RWPE2 (cell line): ENCODE measurements at regions not wholly inside any gene's neighbourhood (a gene's known extent, or its start where the extent isn't known, plus 50 kb on each side); places are given as distances from the start of the nearest gene placed in this dataset.
A peak's percentile ranks its signal among the peaks of the same experiment; 100 is the strongest.

Source experiments
- ATAC-seq: fragments of 200-7000 bp; cut with Tn5 transposase; 3 replicates; pipeline ENCODE4 v1.9.1; 2021; ENCODE audit warnings: low read depth
- DNase-seq: peaks from one replicate; pipeline ENCODE4 v3.0.0-alpha.2; 2020; ENCODE audit warnings: low spot score
- H3K27ac ChIP-seq: fragments of 450-650 bp; 2 replicates; pipeline ENCODE4 v1.5.1; 2017; ENCODE audit warnings: mild to moderate bottlenecking; ENCODE audit not compliant: poor library complexity, severe bottlenecking
- H3K27me3 ChIP-seq: fragments of 250-450 bp; sonication (Bioruptor Pico); 2 replicates; pipeline ENCODE4 v1.5.1; 2021; ENCODE audit warnings: mild to moderate bottlenecking, moderate library complexity; ENCODE audit not compliant: insufficient read depth, poor library complexity, severe bottlenecking
- H3K36me3 ChIP-seq: fragments of 250-450 bp; sonication (Bioruptor Pico); 2 replicates; pipeline ENCODE4 v1.5.1; 2020; ENCODE audit warnings: low read depth, mild to moderate bottlenecking, moderate library complexity
- H3K4me1 ChIP-seq: fragments of 250-450 bp; sonication (Bioruptor Pico); 2 replicates; pipeline ENCODE4 v1.5.1; 2021; ENCODE audit warnings: mild to moderate bottlenecking, moderate library complexity; ENCODE audit not compliant: insufficient read depth, poor library complexity, severe bottlenecking
- H3K4me3 ChIP-seq: fragments of 250-450 bp; sonication (Bioruptor Pico); 2 replicates; pipeline ENCODE4 v1.5.1; 2021; ENCODE audit warnings: mild to moderate bottlenecking, moderate library complexity; ENCODE audit not compliant: severe bottlenecking
- H3K9me3 ChIP-seq: fragments of 250-450 bp; sonication (Bioruptor Pico); 2 replicates; pipeline ENCODE4 v1.5.1; 2021; ENCODE audit warnings: mild to moderate bottlenecking, moderate library complexity; ENCODE audit not compliant: severe bottlenecking
- CTCF ChIP-seq: fragments of 450-650 bp; IDR thresholded peaks from one replicate; pipeline ENCODE4 v1.5.1; 2017; ENCODE audit warnings: mild to moderate bottlenecking, moderate library complexity; ENCODE audit not compliant: poor library complexity, severe bottlenecking

- DNase-seq: no peak
- no peak overlapping the region for H3K27ac ChIP-seq
- no peaks in the 10 kb centered on the region for H3K36me3 ChIP-seq
- H3K4me3 ChIP-seq: no peak overlapping the region
- TF ChIP-seq CTCF: no peak
- peak; percentile 52; the same call in 2 of the 3 replicates for ATAC-seq
- no peaks in the 10 kb centered on the region for H3K9me3 ChIP-seq
- H3K27me3 ChIP-seq: no peaks in the 10 kb centered on the region
- no peaks in the 10 kb centered on the region for H3K4me1 ChIP-seq
Observed at GRCh38 chr4:33709247-33709646, 2535.1 kb downstream of the ARAP2 start.

- DNase-seq (no peak), ATAC-seq (no peak)
- no peak overlapping the region for H3K27ac ChIP-seq
- no peaks in the 10 kb centered on the region for H3K27me3 ChIP-seq
- no peaks in the 10 kb centered on the region for H3K4me1 ChIP-seq
- H3K9me3 ChIP-seq: no peaks in the 10 kb centered on the region
- H3K36me3 ChIP-seq: no peaks in the 10 kb centered on the region
- no peak overlapping the region for H3K4me3 ChIP-seq
- TF ChIP-seq CTCF: no peak
Observed at GRCh38 chr4:33711826-33712225, 2532.5 kb downstream of the ARAP2 start.

GRCh38 chr4:33714971-33715370, 2529.3 kb downstream of the ARAP2 start:
- Histone ChIP-seq H3K27me3 (no peaks in the 10 kb centered on the region), H3K27ac (no peak overlapping the region), H3K4me3 (no peak overlapping the region), H3K36me3 (no peaks in the 10 kb centered on the region), H3K9me3 (no peaks in the 10 kb centered on the region), H3K4me1 (no peaks in the 10 kb centered on the region)
- no peak for DNase-seq
- TF ChIP-seq CTCF: no peak
- ATAC-seq: no peak

GRCh38 chr4:33715841-33716395, 2528.4 kb downstream of the ARAP2 start:
- TF ChIP-seq CTCF: no peak
- no peaks in the 10 kb centered on the region for H3K36me3 ChIP-seq
- ATAC-seq: peak; percentile 77
- no peak overlapping the region for H3K4me3 ChIP-seq
- no peaks in the 10 kb centered on the region for H3K4me1 ChIP-seq
- no peak overlapping the region for H3K27ac ChIP-seq
- H3K27me3 ChIP-seq: no peaks in the 10 kb centered on the region
- H3K9me3 ChIP-seq: no peaks in the 10 kb centered on the region
- no peak for DNase-seq

- Histone ChIP-seq H3K9me3 (no peaks in the 10 kb centered on the region), H3K4me1 (no peaks in the 10 kb centered on the region), H3K4me3 (no peak overlapping the region), H3K27ac (no peak overlapping the region), H3K27me3 (no peaks in the 10 kb centered on the region), H3K36me3 (no peaks in the 10 kb centered on the region)
- ATAC-seq (no peak), DNase-seq (no peak)
- TF ChIP-seq CTCF: no peak
Observed at GRCh38 chr4:33722254-33722653, 2522.1 kb downstream of the ARAP2 start.
